ENCODE measurements at regions not wholly inside any gene's neighbourhood (a gene's known extent, or its start where the extent isn't known, plus 50 kb on each side); places are given as distances from the start of the nearest gene placed in this dataset.
A peak's percentile ranks its signal among the peaks of the same experiment; 100 is the strongest.

DNA sequence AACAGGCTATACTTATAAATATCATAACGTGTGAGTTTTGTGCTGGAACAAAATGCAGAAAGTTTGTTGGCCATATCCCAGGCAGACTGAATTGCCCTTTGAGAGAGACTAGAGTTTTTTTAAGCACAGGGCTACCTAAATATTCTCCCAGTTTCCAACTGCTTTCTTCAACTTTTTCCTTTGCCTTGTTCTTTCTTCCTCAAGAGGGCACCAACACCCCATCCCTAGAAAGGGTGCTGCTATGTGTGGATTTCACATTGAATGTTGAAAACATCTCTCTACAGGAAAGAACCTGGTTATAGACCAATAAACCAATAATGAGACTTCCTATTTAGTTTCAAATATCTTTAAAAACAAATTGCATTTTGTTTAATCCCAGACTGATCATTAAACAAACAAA, 87.9 kb downstream of the ICOS start:
- TF ChIP-seq CTCF (IDR thresholded peaks at IDR 0.05 in 2 of 3, conservative IDR thresholded peaks at IDR 0.05 in 1 of 3; ENCODE audit: borderline replicate concordance in 1 of 3, insufficient read depth in 1 of 3, low read depth in 2 of 3, low read length in 2 of 3), result peak; percentile 50 to 67 (median 63); a peak in 5 of 6 replicates
- no peak for TF ChIP-seq YY1 (IDR thresholded peaks at IDR 0.05; ENCODE audit: extremely low read depth, insufficient replicate concordance, low read depth, low read length)
- TF ChIP-seq POLR2A (IDR thresholded peaks at IDR 0.05; ENCODE audit: borderline replicate concordance, extremely low read depth, insufficient read depth, insufficient read length), result no peak
- TF ChIP-seq POLR2AphosphoS5 (IDR thresholded peaks at IDR 0.05; ENCODE audit: low read depth, low read length), result no peak
- no peak for TF ChIP-seq SP1 (IDR thresholded peaks at IDR 0.05; ENCODE audit: low read depth)
